Skeletal muscle cell (primary cell): ENCODE measurements at regions not wholly inside any gene's neighbourhood (a gene's known extent, or its start where the extent isn't known, plus 50 kb on each side); places are given as distances from the start of the nearest gene placed in this dataset.

Source experiments
- DNase-seq: peaks from one replicate; pipeline ENCODE4 v3.0.0-alpha.2; 2010; ENCODE audit warnings: low read depth
- H3K4me3 ChIP-seq: 2 replicates; pipeline ENCODE4 v1.5.1; 2011; ENCODE audit warnings: low read depth, mild to moderate bottlenecking, control low read depth, low read length, moderate library complexity

GRCh38 chr7:155211173-155211572 lies 86.5 kb upstream of the INSIG1 start:
- H3K4me3 ChIP-seq: no peak overlapping the region
- no peak for DNase-seq

DNA sequence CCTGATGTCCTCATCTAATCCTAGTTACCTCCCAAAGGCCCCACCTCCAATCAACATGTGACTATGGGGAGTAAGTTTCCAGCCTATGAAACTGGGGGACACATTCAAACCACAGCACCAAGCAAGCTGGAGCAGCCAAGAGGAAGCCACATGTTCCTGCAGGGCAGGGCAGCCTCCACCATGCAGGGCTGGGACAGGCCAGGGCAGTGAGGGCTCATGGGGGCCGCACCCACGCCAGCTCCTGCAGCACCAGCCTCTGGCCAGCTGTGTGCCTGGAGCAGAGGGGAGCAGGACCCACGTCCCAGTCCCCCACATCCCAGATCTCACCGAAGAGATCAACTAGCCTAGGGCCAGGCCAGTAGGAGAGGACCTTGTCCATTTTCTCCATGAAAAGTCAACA lies 85.9 kb upstream of the INSIG1 start:
- H3K4me3 ChIP-seq: no peak overlapping the region
- DNase-seq: no peak

DNA sequence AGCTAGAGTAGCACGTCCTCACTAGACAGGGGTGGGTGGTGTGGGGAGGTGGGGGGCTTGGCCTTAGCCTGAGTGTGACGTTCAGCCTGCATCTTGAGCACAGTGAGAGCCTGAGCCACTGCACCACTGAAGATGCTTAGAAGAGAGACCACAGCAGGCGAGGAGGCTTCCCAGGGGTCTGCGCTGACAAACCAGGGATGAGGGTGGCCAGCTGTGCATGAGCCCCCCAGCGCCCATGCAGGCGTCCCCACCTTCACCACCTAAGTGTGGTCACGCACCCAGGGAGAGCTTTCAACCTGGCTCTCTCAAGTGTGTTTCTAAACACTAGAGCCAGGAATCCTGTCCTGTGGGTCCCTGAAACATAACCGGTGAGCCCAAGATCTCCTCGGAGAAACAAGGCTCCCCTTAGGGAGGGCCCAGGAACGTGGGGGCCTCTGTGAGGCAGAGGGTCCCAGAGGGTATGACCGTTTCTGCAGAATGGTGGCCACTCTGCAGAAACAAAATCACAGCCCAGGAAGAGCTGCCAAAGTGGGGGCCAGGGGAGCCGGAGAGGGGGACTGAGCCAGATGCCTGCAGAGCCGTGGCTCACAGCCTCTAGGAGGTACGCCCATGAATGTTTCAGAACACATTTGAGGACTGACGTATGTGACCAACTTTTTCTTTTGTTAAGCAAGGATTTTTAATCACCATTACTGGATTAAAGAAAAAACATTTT lies 85.2 kb upstream of the INSIG1 start:
- no peak overlapping the region for H3K4me3 ChIP-seq
- DNase-seq: no peak

DNA sequence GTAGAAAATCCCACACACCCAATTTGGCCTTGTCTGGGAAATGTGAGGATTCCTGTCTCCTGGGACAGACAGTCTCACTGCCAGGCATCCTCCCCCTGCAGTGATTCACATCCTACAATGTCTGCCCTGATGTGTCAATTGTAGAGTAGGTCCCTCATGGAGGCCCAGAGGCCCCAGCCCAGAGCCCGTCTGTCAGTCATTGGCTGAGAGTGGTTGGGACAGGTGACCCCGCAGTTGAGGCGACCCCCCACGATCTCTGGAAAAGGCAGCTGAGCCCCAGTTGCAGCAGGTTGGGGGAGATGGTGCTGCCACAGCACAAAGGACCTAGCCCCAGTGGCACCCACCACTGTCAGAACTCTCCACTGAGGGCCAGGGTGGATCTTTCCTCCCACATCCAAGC lies 84.3 kb upstream of the INSIG1 start:
- H3K4me3 ChIP-seq: no peak overlapping the region
- no peak for DNase-seq

- DNase-seq: no peak
- H3K4me3 ChIP-seq: peak overlapping the region; percentile 37
These were observed 83.5 kb upstream of the INSIG1 start for GRCh38 chr7:155213955-155214740.

DNA sequence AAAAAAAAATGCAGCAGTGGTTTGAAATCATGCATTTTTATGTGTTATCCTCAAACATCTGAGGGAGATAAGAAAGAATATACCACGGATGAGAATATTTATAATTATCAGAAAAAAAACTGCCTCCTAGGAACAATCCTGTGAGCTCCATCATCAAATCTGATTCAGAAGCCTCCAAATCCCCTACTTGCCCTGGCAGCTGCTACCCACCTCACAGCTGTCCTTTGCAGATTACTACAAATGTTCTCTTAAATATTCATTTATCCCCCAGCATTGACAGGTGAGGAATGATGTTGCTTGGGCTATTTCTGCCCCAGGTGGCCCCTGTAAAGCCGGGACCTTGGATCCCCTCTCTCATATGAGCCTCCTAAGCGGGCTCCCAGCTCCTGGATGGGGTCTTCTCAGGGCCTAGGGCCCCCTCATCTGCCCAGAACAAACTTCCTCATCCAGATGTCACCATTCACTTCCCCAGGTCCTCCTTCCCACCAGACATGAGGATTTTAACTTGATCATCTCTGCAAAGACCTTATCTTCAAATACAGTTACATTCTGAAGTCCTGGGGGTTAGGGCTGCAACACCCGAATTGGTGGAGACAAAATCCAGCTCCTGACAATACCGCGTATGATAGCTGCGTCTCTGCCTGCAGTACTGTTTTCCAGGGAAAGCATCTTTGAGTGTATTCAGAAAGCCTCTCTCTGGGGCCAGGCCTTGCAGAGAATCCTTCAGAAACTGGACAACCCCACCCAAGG lies 81.9 kb upstream of the INSIG1 start:
- no peak for DNase-seq
- H3K4me3 ChIP-seq: no peak overlapping the region

DNA sequence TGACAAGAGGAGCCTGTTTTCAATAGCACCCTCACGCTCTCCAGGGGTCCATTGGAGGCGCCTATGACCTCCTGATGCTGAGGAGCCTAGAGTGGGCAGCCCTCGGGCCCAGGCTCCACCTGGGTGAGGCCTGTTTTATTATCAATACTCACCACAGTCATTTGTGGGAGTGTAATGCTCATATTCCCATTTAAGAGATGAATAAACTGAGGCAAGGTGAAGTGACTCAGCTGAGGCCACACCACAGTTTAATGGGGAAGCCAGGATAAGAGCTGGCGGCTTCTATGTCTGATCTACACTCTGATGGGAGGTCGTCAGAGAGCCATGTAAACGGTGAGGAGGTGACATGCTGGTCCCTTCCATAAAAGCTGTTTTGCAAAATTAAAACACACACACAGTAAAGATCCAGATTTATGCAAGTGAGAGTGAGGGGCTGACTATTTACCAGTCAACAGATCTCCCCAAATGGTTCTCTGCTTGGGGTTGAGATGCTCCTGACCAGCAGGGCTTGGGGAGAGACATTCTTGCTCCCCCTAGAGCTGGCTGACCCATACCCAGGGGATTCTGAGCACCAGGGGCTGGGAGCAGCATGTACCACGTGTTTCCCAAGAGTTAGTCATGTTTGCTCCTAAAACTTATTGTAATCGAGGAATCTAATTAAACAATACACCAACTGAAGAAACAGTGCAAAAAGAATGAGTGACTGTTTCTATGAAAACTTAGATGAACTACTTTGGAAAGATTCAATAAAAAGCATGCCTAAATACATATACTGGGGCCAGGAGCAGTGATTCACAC lies 81.0 kb upstream of the INSIG1 start:
- H3K4me3 ChIP-seq: no peak overlapping the region
- DNase-seq: no peak

DNA sequence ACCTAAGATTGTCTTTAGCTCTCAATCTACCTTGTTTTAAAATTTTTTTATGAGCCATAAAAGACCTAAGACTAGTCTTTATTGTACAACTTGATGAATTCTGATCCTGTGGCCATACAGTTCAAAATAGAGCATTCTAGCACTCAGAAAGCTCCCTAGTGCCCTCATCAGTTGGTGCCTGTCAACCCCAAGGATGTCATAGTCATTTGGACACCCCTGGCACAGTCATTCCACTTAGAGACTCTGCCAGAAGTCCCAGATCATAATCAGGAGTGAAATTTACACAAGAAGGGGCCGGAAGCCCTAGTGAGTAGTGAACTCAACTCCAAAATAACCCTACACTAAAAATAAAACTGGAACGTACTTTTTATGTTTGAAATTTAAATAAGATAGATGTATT lies 80.0 kb upstream of the INSIG1 start:
- no peak for DNase-seq
- H3K4me3 ChIP-seq: no peak overlapping the region

DNA sequence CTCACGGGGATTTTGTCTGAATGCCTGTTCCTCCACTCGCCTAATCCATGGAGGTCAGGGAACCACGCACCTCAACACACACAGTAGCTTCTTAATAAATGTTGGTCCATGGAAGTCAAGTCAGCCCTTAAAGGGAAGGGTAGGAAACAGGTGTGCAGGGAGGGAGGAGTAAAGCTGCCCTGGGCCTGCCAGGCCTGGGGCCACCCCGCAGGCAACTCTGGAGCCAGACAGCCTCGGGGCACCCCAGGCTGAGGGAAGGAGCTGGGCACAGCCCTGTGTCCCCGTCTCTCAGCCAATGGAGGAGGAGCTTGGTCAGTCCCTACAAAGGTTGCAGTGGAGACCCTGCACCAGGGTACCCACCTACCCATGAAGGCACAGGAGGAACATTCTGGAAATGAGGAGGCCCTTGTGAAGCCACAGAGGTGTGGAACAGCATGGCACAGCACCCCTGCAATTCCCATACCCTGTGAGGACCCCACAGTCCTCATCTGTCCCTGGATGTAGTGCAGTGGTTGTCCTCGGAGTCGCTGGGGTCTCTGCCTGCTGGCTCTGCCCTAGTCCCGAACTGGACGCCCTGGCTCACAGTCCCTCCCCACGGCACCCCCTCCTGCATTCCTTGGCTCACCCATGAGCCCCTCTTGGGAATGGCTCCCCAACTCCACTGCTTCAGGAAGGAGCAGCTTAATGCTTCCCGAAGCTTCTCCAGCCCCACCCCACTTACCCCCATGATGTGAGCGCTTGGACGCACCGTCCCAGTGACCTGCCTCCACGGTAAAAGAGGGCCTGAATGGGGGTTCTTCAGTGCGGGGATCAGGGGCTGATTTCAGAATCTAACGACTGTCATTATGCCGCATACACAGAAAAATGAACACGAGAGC lies 79.2 kb upstream of the INSIG1 start:
- no peak for DNase-seq

DNA sequence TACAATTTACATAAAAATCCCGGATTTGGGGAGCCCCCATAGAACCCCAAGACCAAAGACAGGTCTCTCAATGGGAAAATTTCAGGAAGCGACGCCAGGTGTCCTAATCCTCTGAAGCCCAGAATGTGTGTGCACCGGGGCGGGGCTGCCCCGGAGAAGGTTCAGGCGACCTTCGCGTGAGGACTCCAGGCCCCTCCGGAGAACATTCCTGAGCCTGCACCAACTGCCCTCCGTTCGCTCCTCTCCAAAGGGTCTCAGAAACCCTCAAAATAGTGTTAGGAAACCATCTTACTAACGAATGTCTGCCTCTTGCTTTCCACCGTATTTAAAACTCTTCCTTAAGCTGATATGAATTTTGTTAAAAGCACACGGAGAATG lies 78.5 kb upstream of the INSIG1 start:
- DNase-seq: no peak
- no peak overlapping the region for H3K4me3 ChIP-seq

More for the DNA sequence above, 79.2 kb upstream of the INSIG1 start:
- no peak overlapping the region for H3K4me3 ChIP-seq

DNA sequence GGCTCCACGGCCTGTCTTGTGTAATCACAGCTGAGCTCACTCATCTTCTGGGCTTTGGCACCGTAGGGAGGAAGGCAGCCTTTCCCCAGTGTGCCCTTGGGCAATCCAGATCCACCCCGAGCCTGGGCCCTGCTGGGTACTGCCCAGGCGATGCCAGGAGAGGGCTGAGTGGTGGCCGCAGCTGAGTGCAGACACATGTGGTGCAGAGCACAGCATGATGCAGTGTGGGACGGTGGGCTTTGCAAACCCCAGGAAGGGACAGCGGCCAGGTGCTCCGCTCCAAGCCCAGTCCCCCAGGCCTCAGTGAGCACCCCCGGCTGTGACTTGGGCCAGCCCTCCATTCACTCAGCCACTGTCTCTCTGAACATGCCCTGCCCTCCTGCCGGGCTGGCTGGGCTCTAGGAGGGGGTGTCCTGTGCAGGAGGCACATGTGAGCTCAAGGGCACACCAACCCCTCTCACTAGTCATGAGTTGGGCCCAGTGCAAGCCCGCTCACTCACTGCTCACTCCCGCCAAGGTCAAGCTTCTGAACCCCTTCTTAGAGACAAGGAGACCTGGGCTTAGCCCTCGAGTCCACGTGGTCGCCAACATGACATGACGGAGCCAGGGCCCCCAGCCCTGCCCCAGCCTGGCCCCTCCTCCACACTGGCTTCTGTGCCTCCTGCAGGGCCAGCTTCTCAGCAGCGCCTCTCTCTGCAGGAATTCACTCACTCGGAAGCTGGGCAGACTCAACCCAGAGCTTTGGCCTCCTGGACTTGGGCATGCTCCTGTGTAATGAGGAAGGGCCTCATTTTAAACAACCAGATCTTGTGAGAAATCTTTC lies 77.5 kb upstream of the INSIG1 start:
- no peak overlapping the region for H3K4me3 ChIP-seq
- DNase-seq: no peak

GRCh38 chr7:155220903-155221302 lies 76.8 kb upstream of the INSIG1 start:
- no peak overlapping the region for H3K4me3 ChIP-seq
- no peak for DNase-seq

- H3K4me3 ChIP-seq: no peak overlapping the region
- DNase-seq: no peak
These were observed 76.1 kb upstream of the INSIG1 start for GRCh38 chr7:155221547-155221946.

DNA sequence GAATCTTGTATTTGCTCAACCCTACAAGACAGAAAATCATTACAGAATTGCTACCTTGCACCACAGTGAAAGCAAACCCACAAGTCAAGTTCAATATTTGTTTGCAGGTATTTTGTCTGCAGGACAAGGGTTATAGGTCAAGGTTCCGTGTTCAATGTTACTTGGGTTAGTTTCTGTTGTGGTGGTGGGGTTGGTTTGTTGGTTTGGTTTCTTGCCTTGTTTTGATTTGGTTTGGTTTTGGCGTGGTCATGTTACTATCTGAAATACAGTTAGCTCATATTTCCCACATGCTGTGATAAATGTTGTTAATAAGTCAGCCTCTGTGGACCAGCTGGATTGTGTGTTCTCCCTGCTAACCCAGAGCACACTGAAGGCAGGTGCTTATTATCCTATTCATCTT lies 75.6 kb upstream of the INSIG1 start:
- H3K4me3 ChIP-seq: no peak overlapping the region
- DNase-seq: no peak

DNA sequence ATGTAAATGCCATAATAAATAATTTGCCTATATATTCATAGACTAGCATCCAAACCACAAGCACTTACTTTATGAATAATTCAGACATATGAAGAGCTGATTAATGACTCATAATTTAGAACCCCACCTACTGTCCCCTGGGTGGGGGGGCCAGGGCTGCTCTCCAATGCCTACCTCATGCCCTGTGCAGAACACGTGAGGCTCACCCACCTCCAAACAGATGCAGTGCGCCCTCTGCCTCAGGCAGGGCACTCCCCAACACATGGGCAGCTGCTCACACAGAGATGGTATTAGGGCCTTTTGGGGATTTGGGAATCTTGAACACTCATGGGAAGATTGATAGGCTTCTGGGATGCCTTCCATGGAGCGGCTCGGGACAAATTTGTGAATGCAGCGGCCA lies 75.1 kb upstream of the INSIG1 start:
- no peak for DNase-seq
- H3K4me3 ChIP-seq: no peak overlapping the region

DNA sequence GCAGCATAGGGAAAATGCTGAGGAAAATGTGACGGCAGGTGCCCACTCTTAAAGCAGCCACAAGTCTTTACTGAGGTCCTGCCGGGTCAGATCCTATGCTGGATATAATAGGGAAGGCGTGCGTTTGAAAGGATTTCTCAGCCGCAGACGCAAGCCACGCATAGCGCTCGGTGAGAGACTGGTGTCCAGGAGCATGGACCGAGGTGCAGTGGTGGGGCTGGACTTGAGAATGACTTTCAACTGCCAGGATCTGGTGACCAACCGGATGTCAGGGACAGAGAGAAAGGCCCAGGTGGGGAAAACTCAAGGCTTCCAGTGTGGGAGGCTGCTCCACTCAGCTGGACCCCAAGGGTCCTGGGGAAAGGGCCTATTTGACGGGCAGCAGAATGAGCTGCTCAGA lies 74.7 kb upstream of the INSIG1 start:
- H3K4me3 ChIP-seq: no peak overlapping the region

GRCh38 chr7:155223503-155223902 lies 74.2 kb upstream of the INSIG1 start:
- H3K4me3 ChIP-seq: no peak overlapping the region
- DNase-seq: no peak

More for the DNA sequence above, 74.7 kb upstream of the INSIG1 start:
- no peak for DNase-seq
